GM12873 (cell line): ENCODE measurements at regions not wholly inside any gene's neighbourhood (a gene's known extent, or its start where the extent isn't known, plus 50 kb on each side); places are given as distances from the start of the nearest gene placed in this dataset.

Source experiments
- TF ChIP-seq, protein P1 (sequence below): IDR thresholded peaks from 2 replicates; pipeline ENCODE4 v1.5.1; 2012; ENCODE audit warnings: low read depth, mild to moderate bottlenecking, moderate library complexity, low read length, control low read depth; ENCODE audit not compliant: insufficient read depth; ENCODE audit errors: missing control alignments

DNA sequence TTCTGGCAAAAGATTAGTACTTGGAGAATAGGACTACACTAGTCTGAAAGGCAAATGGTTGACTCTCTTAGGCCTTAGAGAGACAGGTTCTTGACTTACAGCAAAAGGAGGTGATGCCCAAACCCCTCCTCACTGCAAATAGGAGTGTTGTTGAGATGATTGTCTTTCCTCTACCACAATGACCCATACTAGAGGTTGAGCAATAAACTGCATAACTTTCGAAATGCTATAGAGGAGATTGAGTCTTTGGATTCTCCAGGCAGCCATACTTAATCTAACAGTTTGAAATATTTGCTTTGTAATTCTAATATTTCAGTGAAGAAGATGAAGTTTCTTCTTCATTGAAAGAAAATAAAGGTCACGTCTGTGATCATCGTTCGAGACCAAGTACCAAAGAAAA lies 498.5 kb upstream of the GBE1 start:
- TF ChIP-seq, protein P1, sequence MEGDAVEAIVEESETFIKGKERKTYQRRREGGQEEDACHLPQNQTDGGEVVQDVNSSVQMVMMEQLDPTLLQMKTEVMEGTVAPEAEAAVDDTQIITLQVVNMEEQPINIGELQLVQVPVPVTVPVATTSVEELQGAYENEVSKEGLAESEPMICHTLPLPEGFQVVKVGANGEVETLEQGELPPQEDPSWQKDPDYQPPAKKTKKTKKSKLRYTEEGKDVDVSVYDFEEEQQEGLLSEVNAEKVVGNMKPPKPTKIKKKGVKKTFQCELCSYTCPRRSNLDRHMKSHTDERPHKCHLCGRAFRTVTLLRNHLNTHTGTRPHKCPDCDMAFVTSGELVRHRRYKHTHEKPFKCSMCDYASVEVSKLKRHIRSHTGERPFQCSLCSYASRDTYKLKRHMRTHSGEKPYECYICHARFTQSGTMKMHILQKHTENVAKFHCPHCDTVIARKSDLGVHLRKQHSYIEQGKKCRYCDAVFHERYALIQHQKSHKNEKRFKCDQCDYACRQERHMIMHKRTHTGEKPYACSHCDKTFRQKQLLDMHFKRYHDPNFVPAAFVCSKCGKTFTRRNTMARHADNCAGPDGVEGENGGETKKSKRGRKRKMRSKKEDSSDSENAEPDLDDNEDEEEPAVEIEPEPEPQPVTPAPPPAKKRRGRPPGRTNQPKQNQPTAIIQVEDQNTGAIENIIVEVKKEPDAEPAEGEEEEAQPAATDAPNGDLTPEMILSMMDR, result no peak

DNA sequence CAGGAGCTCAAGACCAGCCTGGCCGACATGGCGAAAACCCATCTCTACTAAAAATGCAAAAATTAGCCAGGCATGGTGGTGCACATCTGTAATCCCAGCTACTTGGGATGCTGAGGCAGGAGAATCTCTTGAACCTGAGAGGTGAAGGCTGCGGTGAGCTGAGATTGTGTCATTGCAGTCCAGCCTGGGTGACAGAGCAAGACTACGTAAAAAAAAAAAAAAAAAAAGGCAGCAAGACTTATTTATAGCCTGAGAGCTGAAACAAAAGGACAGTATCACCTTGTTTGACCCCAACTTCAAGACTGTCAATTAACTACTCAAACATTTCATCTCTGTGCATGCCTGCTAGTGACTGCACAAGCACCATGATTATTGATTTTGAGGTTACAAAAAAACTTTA lies 478.9 kb upstream of the GBE1 start:
- TF ChIP-seq, protein P1, result no peak

DNA sequence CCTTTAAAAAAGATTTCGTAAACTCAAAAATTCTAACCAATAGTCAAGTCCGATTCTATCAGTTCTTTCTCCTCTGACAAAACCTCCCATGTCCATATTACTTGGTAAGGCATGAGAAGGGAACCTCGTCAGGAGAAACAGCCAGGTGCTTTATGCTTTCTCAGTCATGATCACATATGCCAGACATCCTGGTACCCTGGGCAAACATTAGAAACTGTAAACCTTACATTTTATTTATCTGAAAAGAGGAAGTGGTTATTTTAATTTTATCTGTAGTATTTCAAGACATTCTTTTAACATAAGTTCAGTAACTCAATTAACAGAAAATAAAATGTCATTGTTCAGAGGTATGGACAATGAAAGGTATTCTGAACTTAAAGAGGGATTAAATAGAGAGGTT lies 474.8 kb upstream of the GBE1 start:
- TF ChIP-seq, protein P1, result no peak

DNA sequence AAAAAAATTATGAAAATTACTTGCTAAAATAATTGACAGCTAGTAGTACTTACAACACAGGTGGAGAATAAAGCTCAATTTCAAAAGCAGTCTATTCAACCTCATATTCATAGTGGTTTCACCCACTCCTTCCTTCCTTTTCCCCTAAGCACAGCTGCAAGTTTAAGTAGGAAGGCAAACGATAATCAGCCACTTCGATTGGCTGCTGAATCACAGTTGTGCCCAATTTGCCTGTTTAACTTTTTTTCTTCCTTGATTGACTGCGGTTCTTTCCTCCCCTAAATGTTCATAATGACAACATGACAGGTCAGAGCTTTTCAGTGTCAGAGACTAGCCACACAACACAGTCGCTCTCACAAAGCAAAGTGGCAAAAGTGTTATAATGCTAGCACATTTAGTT lies 468.0 kb upstream of the GBE1 start:
- TF ChIP-seq, protein P1, result no peak

DNA sequence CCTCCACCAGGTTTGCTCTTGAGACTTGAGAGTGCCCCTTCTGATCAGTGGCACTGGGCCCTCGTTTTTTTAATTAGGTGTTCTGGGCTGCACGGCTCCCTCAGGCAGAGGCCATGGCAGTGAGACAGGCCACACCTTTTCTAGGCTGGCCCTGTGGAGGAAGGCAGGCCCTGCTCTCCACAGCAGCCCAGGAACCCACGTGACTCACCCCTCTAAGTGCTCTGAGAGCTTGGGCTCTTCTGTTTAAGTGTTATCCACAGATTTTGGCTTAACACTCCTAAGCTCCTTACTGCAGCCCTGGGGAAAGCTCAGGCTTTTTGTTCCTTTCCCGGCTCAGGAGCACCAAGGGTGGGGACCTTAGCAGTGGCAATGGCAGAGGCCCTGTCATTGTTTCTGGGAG lies 463.2 kb upstream of the GBE1 start:
- TF ChIP-seq, protein P1, result no peak

DNA sequence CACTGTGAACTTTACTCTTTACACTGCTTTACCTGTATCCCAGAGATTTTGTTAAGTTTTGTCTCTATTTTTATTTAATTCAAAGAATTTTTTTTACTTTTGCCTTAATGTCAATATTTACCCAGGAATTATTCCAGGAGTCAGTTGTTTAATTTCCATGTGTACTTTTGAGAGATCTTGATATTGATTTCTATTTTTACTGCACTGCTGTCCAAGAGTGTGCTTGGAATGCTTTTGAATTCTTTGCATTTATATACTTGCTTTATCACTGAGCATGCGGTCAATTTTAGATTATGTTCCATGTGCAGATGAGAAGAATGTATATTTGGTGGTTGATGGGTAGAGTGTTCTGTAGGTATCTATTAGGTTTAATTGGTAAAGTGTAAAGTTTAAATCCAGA lies 461.0 kb upstream of the GBE1 start:
- TF ChIP-seq, protein P1, result no peak

DNA sequence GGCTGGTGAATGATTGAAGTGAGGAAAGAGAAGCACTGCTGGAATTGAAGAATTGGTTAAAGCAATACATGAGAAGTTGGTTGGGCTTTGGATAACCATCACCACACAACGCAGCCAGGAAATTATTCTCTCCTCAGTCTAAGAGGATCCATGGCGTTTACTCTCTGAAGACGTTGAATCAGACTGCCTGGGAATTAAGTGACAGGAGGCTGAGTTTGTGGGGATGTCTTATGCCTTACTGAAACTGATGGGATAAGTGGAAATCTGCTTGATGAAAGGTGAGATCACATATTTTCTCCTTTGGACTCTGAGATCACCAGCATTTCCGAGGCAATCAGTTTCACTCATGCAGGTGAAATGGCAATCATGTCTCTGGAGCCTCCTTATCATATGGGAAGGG lies 456.1 kb upstream of the GBE1 start:
- TF ChIP-seq, protein P1, result no peak
